Loucy (cell line): ENCODE measurements at regions not wholly inside any gene's neighbourhood (a gene's known extent, or its start where the extent isn't known, plus 50 kb on each side); places are given as distances from the start of the nearest gene placed in this dataset.

Source experiments
- H2AFZ ChIP-seq: fragments of 200-600 bp; sonication (generic); 2 replicates; pipeline ENCODE4 v1.6.0; 2016; ENCODE audit warnings: antibody characterized with exemption, mild to moderate bottlenecking, low read length, moderate library complexity
- H3F3A ChIP-seq: fragments of 200-600 bp; 2 replicates; pipeline ENCODE4 v1.6.0; 2016; ENCODE audit warnings: antibody characterized with exemption, low read depth, mild to moderate bottlenecking
- H3K27me3 ChIP-seq: fragments of 200-600 bp; sonication (generic); 2 replicates; pipeline ENCODE4 v1.6.1; 2014; ENCODE audit warnings: low read length, mild to moderate bottlenecking; ENCODE audit not compliant: insufficient read depth, poor library complexity, severe bottlenecking
- H3K36me3 ChIP-seq: fragments of 200-600 bp; sonication (generic); 2 replicates; pipeline ENCODE4 v1.6.1; 2016; ENCODE audit warnings: low read length; ENCODE audit not compliant: insufficient read depth
- H3K4me1 ChIP-seq: fragments of 200-600 bp; sonication (generic); 2 replicates; pipeline ENCODE4 v1.5.1; 2014; ENCODE audit warnings: low read length, mild to moderate bottlenecking; ENCODE audit not compliant: insufficient read depth, poor library complexity, severe bottlenecking
- H3K4me2 ChIP-seq: fragments of 200-600 bp; sonication (generic); 2 replicates; pipeline ENCODE4 v1.6.0; 2014; ENCODE audit warnings: antibody characterized with exemption, low read length, low read depth, mild to moderate bottlenecking; ENCODE audit not compliant: poor library complexity, severe bottlenecking
- H3K4me3 ChIP-seq: fragments of 200-600 bp; sonication (generic); 2 replicates; pipeline ENCODE4 v1.5.1; 2014; ENCODE audit warnings: low read length, mild to moderate bottlenecking, mixed read lengths; ENCODE audit not compliant: poor library complexity, severe bottlenecking
- H3K79me2 ChIP-seq: fragments of 200-600 bp; sonication (generic); 2 replicates; pipeline ENCODE4 v1.6.1; 2014; ENCODE audit warnings: low read length; ENCODE audit not compliant: insufficient read depth
- H3K9ac ChIP-seq: fragments of 200-600 bp; sonication (generic); 2 replicates; pipeline ENCODE4 v1.6.0; 2014; ENCODE audit warnings: mild to moderate bottlenecking, low read depth, low read length, moderate library complexity; ENCODE audit not compliant: poor library complexity, severe bottlenecking
- H3K9me2 ChIP-seq: fragments of 200-600 bp; sonication (generic); replicated peaks from 2 replicates; pipeline ENCODE4 v1.6.1; 2016; ENCODE audit warnings: low read depth, low read length, mixed read lengths
- H3K9me3 ChIP-seq: fragments of 200-600 bp; sonication (generic); 2 replicates; pipeline ENCODE4 v1.6.1; 2014; ENCODE audit warnings: mild to moderate bottlenecking, antibody characterized with exemption, low read length, low read depth; ENCODE audit not compliant: insufficient read depth
- H4K20me1 ChIP-seq: fragments of 200-600 bp; sonication (generic); 2 replicates; pipeline ENCODE4 v1.6.0; 2014; ENCODE audit warnings: antibody characterized with exemption, low read length, mild to moderate bottlenecking; ENCODE audit not compliant: insufficient read depth, poor library complexity, severe bottlenecking
- EZH2phosphoT487 ChIP-seq: fragments of 200-600 bp; IDR thresholded peaks from 2 replicates; pipeline ENCODE4 v1.6.1; 2018; ENCODE audit warnings: antibody characterized with exemption, mild to moderate bottlenecking, moderate library complexity, borderline replicate concordance
- TF ChIP-seq, protein P1 (sequence below): fragments of 200-600 bp; sonication (generic); conservative IDR thresholded peaks from 2 replicates; pipeline ENCODE4 v1.5.1; 2014; ENCODE audit warnings: mild to moderate bottlenecking, antibody characterized with exemption, low read length

DNA sequence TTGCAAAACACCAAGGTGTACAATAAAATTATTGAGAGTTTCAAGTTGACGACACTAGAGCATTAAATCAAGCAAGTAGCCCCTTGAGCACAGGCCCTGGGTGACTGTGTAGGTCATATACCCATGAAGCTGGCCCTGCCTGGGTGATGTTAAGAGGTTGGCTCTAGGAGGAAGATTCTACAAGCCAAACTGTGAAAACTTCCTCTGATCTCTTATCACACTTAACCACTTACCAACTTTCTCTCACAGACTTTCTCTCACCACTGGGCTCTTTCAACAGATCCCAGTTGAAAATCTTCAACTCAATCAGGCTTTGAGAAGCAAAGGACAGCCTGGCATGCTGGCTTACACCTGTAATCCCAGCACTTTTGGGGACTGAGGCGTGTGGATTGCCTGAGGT lies 186.9 kb upstream of the BTG1 start:
- Histone ChIP-seq H3K36me3 (no peaks in the 10 kb centered on the region), H3K4me3 (no peak overlapping the region), H3K4me1 (peaks cover 15% of the 10 kb centered on the region), H3F3A (no peaks in the 10 kb centered on the region), H3K27me3 (no peaks in the 10 kb centered on the region), H3K9ac (no peak overlapping the region), H4K20me1 (no peaks in the 10 kb centered on the region), H3K9me3 (no peaks in the 10 kb centered on the region), H3K79me2 (no peaks in the 10 kb centered on the region), H3K9me2 (no peaks in the 10 kb centered on the region), H2AFZ (no peak overlapping the region), H3K4me2 (no peak overlapping the region)
- TF ChIP-seq, protein P1, sequence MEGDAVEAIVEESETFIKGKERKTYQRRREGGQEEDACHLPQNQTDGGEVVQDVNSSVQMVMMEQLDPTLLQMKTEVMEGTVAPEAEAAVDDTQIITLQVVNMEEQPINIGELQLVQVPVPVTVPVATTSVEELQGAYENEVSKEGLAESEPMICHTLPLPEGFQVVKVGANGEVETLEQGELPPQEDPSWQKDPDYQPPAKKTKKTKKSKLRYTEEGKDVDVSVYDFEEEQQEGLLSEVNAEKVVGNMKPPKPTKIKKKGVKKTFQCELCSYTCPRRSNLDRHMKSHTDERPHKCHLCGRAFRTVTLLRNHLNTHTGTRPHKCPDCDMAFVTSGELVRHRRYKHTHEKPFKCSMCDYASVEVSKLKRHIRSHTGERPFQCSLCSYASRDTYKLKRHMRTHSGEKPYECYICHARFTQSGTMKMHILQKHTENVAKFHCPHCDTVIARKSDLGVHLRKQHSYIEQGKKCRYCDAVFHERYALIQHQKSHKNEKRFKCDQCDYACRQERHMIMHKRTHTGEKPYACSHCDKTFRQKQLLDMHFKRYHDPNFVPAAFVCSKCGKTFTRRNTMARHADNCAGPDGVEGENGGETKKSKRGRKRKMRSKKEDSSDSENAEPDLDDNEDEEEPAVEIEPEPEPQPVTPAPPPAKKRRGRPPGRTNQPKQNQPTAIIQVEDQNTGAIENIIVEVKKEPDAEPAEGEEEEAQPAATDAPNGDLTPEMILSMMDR, result no peak
- TF ChIP-seq EZH2phosphoT487, result no peak

DNA sequence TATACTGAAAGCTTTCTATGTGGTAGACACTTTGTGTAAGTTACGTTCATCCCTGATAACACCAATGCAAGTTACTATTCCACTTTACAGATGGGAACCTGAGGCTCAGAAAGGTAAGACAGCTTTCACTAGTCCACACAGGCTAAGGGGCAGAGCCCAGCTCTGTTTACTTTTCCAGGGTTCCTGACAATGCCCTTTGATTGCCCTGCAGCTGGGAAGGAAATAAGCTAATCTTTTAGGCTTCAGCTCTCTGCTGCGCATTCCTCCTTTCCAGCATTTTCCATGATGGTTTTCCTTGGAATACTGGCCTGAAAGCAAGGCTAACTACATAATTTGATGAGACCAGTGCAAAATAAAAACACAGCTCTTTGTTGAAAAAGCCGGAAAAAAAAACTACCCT lies 185.7 kb upstream of the BTG1 start:
- Histone ChIP-seq H3F3A (no peaks in the 10 kb centered on the region), H3K4me3 (no peak overlapping the region), H3K79me2 (no peaks in the 10 kb centered on the region), H4K20me1 (no peaks in the 10 kb centered on the region), H3K36me3 (no peaks in the 10 kb centered on the region), H2AFZ (no peak overlapping the region), H3K9me2 (no peaks in the 10 kb centered on the region), H3K4me2 (no peak overlapping the region), H3K9ac (no peak overlapping the region), H3K27me3 (no peaks in the 10 kb centered on the region), H3K9me3 (no peaks in the 10 kb centered on the region), H3K4me1 (peaks cover 15% of the 10 kb centered on the region)
- no peak for TF ChIP-seq EZH2phosphoT487
- TF ChIP-seq, protein P1, result no peak

DNA sequence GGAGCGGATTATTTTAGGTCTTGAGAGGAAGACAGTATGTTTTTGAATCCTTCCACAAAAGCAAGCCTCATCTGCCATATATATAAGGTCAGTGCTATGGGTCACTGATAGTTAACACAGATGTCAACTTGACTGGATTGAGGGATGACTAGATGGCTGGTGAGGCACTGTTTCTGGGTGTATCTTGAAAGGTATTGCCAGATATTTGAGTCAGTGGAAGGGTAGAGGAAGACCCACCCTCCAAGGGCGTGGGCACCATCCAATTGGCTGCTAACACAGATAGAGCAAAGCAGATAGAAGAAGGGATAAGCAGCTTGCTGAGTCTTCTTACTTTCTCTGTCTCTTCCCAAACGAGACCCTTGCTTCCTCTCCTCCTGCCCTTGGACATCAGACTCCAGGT lies 185.0 kb upstream of the BTG1 start:
- H3K36me3 ChIP-seq, result no peaks in the 10 kb centered on the region
- H3K79me2 ChIP-seq, result no peaks in the 10 kb centered on the region
- H3K4me1 ChIP-seq, result peaks cover 15% of the 10 kb centered on the region
- H3K4me2 ChIP-seq, result no peak overlapping the region
- H3K9me2 ChIP-seq, result no peaks in the 10 kb centered on the region
- TF ChIP-seq, protein P1, result no peak
- no peak for TF ChIP-seq EZH2phosphoT487
- H3F3A ChIP-seq, result no peaks in the 10 kb centered on the region
- no peaks in the 10 kb centered on the region for H3K9me3 ChIP-seq
- no peaks in the 10 kb centered on the region for H4K20me1 ChIP-seq
- H2AFZ ChIP-seq, result no peak overlapping the region
- H3K4me3 ChIP-seq, result no peak overlapping the region
- no peak overlapping the region for H3K9ac ChIP-seq
- H3K27me3 ChIP-seq, result no peaks in the 10 kb centered on the region
